ENCODE measurements at regions not wholly inside any gene's neighbourhood (a gene's known extent, or its start where the extent isn't known, plus 50 kb on each side); places are given as distances from the start of the nearest gene placed in this dataset.
A peak's percentile ranks its signal among the peaks of the same experiment; 100 is the strongest.
"Not testable (repeated sequence)": the region's sequence is repeated elsewhere in the genome, so short reads cannot be mapped to it uniquely, and the experiment has no call there.

DNA sequence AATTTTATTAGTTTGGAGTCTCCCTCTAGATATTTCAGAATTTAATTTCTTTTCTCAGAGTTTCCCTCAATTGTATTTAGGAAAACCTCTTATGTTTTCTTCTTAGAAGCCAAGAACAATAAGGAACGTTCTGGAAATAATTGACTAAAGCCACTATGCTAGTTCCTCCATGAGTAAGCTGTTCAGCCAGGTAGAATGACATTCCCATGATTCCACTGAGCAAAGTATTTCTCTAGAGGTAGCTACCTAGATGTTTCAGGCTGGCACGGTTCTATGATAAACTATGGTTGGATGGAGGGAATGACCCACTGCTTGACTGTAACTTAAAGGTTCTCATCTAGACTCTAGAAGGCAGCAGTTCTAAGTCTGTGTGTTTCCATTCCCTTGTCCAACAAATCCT is 62.4 kb downstream of the CLDN17 start:
- DNase-seq (ENCODE audit: low spot score) = no peak

DNA sequence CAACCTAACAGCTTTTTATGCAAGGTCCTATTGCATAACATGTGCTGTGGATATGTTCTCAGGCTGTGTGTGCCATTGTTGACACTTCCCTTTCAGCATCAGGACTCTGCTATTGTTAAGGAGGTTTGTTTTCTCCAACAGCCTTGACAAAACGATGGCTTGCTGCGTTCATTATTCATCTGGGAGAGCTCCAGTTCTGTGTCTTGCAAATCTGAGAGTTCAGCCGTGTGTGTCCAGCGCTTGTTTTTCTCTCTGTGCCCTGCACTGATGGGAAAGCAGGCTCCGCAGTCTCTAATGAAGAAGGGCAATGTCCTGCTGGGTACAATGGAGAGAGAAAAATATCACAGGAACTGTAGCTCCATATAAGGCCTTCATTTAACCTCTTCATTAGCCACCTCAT is 63.7 kb downstream of the CLDN17 start:
- DNase-seq (ENCODE audit: low spot score) = no peak

DNA sequence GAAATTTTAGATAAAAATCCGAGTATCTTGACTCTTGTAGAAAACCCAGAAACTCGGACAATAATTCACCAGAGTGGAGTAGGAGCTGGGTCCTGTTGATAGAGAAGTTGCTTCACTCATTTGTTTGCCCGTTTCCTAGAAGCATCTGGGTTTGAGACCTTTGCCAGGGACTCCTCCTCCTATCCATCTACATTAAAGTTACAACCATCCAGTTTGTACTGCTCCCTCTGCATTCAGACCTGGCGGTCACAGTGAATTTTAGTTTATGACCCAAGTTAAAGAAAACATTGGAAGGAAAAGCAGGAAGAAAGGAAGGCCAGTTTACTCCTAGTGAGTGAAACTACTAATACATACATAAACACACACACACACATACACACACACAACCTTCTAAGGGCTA is 64.6 kb downstream of the CLDN17 start:
- no peak for DNase-seq (ENCODE audit: low spot score)

DNA sequence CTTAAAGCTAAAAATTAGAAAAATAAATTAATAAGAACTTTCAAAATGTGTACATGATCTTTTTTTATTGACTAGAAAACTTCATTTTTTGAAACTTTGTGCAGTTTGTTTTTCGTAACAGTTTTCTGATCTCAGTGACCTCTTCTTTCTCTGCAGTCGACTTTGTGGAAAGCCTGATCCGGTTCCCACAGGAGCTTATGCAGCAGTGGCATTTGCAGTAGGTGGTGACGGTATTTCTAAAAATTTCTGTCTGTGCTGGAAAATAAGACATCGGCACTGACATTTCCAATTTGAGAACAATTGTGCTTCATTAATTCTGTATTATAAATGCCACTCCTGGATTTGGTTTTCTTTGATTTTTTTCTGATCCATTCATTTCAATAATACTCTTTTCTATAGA is 68.8 kb downstream of the CLDN17 start:
- DNase-seq (ENCODE audit: low spot score) = no peak

DNA sequence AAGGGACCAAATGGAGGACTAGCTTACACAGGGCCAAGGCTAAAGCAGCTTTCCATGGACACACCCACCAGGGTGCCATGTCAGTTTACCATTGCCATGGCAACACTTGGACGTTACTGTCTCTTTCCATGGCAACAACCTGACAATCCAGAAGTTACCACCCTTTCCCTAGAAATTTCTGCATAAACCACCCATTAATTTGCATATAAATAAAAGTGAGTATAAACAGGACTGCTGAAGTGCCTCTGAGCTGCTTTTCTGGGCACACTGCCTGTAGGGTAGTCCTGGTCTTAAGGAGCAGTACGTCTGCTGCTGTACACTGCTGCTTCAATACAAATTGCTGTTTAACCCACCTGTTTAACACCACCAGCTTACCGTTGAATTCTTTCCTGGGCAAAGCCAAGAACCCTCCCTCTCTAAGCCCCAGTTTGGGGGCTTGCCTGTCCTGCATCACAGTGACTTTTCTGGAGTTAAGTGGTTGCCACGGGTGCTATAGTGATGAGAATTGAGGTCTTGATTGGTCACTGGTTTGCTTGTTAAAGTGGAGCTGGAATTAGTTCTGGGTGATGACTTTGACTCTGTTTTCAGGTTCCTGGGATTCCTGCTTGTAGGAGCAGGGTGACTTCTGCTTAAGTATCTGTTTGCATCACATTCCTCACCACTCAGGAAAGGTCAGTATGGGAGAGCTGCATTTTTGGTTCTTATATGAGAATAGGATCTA is 83.2 kb downstream of the CLDN17 start:
- DNase-seq (ENCODE audit: low spot score) = no peak

DNA sequence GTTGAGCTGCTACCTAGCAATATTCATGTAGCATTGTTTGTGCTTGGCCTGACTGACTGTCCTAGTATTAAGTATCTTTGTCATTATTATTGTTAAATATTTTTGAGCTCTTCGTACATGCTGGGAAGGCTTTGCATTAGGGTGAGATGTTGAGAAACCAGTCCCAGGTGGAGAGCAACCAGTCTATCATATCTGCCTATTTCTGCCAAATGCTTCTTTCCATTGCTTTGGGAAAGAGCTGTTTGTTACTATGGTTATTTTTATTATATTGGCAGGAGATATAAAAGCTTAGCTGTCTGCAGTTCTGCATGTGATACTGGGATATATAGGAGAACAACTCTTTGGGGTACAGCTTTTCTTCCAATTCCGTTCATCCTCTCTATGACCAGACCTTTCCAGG is 85.1 kb downstream of the CLDN17 start:
- no peak for DNase-seq (ENCODE audit: low spot score)

DNA sequence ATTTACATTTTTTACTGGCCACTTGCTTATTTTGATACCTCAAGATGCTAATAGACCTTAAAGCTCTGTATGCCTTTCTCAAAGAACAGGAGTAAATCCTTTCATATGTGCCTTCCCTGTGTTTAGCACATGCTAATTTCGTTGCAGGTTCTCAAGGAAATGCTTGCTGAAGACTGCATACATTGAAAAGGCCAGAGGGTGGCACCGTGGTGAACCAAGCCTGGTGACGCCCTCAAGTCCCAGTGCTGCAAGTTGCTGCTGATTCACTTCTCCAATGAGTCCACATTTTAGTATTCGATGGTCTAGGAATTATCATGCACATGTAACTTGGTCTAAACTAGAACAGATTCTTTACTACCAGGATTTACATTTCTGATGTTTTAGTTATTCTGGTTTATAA is 94.1 kb downstream of the CLDN17 start:
- DNase-seq (ENCODE audit: low spot score) = peak; percentile 12

DNA sequence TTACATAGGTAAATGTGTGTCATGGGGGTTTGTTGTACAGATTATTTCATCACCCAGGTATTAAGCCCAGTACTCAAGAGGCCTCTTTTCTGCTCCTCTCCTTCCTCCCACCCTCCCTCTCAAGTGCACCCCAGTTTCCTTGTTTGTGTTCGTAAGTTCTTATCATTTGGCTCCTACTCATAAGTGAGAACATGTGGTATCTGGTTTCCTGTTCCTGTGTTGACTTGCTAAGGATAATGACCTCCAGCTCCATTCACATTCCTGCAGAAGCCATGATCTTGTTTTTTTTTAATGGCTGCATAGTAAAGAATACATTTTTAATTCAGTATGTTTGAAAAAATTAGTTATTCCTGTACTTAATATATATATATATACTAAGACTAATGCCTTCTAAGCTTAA is 107.7 kb downstream of the CLDN17 start:
- DNase-seq (ENCODE audit: low spot score) = no peak

DNA sequence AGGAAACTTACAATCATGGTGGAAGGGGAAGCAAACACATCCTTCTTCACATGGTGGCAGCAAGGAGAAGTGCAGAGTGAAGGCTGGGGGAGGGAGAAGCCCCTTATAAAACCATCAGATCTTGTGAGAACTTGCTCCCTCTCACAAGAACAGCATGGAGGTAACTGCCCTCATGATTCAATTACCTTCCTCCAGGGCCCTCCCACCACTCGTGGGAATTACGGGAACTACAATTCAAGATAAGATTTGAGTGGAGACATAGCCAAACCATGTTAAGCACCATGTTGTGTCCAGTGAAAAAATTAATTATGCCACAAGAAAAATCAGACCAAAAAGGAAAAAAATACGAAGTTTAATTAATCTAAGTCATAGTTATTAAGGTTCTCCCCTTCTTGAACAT is 109.5 kb downstream of the CLDN17 start:
- no peak for DNase-seq (ENCODE audit: low spot score)

DNA sequence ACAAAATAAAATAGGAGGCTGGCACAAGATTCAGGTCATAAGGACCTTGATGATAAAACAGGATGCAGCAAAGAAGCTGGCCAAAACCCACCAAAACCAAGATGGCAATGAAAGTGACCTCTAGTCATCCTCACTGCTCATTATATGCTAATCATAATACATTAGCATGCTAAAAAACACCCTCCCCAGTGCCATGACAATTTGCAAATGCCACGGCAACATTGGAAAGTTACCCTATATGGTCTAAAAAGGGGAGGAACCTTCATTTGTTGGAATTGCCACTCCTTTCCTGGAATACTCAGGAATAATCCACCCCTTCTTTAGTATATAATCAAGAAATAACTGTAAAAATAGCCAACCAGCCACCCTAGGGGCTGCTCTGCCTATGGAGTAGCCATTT is 108.8 kb upstream of the GRIK1 start:
- DNase-seq (ENCODE audit: low spot score) = no peak

DNA sequence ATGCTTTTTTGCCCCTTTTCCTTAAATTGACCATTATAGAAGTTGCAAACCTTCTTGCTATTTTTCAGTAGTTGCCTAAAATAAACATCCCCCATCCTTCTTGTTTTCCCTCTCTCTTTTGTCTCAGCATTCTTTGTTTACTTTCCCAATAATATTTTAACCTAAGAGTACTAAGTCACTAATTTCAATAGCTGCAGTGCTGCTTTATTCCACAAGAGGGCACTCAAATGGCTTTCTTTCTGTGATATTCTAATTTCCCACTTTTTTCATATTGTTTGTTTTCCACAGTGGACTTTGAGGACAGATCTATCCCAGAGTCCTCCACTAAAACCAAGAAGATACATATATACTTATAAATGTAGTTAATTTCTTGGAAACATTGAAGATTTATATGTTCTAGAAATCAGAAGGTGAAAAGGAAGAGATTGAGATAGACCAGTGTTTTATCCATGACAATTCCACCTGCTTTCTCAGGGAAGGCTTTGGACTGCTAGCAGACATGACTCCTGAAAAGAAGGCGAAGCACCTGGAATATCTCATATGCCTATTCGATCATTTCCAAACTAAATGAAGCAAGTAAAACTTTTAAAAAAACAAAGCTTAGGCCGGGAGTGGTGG is 104.8 kb upstream of the GRIK1 start:
- DNase-seq (ENCODE audit: low spot score) = no peak

DNA sequence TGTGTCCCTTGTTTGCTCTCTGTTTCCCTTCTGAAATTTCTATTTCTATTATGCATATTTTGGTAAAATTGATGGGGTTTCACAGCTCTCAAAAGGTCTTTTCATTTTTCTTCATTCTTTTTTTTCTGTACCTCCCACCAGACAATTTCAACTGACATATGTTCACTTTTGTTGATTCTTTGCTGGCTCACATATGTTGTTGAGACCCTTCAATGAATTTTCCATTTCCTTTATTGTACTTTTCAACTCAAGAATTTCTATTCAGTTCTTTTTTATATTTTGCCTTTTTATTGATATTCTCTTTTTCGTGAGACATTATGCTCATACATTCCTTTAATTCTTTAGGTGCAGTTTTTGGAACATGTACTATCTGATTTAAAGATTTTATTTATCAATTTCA is 102.6 kb upstream of the GRIK1 start:
- DNase-seq (ENCODE audit: low spot score) = no peak

DNA sequence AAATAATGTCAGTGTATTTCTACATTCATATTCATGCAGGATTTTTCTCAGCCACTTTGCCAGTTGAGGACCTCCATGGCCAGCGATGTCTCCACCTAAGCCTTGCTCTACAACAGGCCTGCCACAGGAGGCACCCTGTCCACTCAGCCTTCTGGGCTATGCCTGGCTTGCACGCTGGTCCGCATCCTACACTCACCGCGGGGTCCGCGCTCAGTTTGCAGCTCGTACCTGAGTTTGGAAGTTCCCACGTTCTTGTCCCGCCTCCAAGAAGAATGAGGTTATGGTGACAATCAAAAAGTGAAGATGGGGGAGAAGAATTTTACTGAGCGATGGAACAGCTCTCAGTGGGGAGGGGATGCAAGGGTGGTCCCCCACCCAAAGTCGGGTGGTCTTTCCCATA is 93.6 kb upstream of the GRIK1 start:
- DNase-seq (ENCODE audit: low spot score) = no peak

DNA sequence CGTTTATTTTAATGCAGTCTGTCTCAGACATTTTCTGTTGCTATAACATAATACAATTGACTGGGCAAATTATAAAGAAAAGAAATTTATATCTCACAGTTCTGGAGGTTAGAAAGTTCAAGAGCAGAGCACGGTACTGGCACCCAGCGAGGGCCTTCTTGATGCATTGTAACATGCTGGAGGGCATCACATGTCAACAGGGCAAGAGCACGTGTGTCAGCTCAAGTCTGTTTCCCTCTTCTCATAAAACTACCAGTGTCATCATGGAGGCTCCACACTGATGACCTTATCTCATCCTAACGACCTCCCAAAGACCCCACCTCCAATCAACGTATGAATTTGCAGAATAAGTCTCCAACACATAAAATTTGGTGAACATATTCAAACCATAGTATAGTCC is 90.6 kb upstream of the GRIK1 start:
- DNase-seq (ENCODE audit: low spot score) = no peak

DNA sequence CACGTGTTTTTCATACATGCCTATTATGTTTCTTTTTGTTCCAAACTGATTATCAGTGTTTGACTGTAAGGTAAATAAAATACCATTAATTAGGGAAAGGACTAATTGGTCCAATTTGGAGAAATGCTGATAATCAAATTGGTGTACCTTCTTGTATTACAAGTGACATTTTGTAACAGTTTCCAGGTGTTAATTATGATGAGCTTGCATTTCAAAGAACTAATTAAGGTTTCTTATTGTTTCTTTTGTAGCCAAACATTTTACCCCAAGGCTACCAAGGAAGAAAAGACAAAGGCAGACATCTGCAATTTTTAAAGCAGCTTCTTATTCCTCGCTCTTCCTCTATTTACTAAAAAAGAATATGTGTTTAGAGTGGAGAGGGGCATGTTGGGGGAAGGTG is 88.7 kb upstream of the GRIK1 start:
- DNase-seq (ENCODE audit: low spot score) = no peak

DNA sequence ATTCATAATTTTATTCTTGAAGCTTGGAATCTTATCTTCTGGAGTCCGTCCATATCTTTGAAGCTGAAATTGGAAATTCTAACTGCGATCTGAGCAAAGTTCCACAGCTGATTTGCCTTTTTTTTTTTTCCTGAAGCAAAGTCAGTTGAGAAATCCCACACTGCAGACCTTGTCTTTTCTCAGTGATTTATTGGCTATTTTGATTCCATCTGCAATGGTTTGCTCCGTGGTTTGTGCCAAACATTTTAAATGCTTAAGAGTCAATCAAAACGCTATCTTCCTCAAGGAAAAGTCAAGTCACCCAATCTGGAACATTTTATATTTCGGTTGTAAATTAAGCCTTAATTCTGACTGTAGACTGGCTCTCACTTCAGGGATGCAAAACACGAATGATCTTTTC is 88.2 kb upstream of the GRIK1 start:
- DNase-seq (ENCODE audit: low spot score) = no peak

DNA sequence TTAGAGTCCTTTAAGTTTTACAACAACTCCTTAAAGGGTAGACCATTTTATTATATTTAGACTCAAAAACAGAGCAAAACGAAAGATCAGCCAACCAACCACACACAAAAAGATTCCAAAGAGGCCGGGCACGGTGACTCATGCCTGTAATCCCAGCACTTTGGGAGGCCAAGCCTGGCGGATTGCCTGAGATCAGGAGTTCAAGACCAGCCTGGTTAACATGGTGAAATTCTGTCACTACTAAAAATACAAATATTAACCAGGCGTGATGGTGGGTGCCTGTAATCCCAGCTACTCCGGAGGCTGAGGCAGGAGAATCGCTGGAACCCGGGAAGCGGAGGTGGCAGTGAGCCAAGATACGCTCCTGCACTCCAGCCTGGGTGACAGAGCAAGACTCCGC is 83.3 kb upstream of the GRIK1 start:
- DNase-seq (ENCODE audit: low spot score) = not testable (repeated sequence)

DNA sequence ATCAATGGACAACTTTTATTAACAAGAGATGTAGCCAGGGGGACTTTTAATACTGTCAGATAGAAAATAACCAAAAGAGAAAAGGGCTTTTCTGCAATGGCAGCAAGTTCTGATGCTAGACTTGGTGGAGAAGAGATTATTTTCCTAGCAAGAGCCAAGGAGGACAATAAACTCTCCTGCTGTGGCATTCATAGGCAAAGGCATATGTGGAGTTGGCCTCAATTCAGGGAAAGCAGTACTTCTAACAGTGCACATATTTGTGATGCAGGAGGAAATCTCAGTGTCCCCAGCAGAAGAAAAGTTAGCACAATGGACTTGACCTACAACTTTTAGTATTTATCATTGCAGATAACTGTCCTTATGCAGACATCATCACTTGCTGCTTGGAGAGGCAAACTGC is 75.1 kb upstream of the GRIK1 start:
- DNase-seq (ENCODE audit: low spot score) = no peak

DNA sequence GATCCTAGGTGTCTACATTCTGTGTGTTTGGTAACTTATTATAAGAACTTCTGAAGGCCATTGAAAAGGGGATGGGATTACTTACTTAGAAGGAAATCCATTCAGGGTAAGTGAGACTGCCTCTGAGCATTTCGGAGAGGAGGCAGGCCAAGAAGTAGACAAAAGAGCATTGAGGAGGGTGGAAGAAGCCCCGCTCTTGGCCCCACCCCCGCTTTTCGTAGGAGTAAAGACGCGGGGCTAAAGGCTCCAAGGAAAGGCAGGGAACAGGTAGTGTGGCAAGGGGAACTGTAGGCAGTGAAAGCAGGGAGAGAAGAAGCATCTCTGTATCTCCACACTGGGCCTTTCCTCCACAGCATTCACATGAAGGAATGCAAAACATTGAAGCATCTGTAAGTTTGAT is 51.8 kb upstream of the GRIK1 start:
- DNase-seq (ENCODE audit: low spot score) = no peak

DNA sequence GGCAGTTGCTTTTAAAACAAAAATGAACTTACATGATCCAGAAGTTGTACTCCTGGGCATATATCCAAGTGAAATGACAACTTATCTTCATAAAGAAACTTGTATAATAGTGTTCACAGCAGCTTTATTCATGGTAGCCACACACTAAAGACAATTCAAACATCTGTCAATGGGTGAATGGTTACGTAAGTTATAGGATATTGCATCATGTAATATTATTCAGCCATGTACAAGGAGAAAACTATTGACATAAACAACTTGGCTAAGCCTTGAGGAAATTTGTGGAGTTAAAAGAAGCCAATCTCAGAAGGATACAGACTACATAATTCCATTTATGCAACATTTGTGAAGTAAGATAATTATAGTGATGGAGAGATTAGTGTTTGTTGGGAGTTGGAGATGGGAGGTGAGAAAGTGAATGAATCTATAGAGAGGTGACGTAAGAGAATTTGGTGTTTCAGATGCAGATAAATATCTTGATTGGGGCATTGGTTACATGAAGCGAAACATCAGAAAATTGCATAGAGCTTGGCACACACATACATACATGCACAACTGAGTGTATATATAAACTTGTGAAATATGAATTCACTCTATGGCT is 49.9 kb upstream of the GRIK1 start:
- DNase-seq (ENCODE audit: low spot score) = no peak

Measured in mucosa of gallbladder (tissue), 1 donor.